Naive B cell (primary cell): ENCODE measurements at regions not wholly inside any gene's neighbourhood (a gene's known extent, or its start where the extent isn't known, plus 50 kb on each side); places are given as distances from the start of the nearest gene placed in this dataset.
"Not testable (repeated sequence)": the region's sequence is repeated elsewhere in the genome, so short reads cannot be mapped to it uniquely, and the experiment has no call there.

ENCODE experiments used
- ATAC-seq, 2 donors: fragments of 150-1000 bp; cut with Tn5 transposase; 2 replicates each; pipeline ENCODE4 v1.10.0; 2021; ENCODE audit warnings: low read depth in 2 of 2, mild to moderate bottlenecking in 2 of 2, moderate library complexity in 2 of 2
- DNase-seq: peaks from one replicate; pipeline ENCODE4 v3.0.0; 2022
- H3K27ac Mint-ChIP-seq, 6 donors: one replicate each; pipeline ENCODE4 v1.8.0; 2020 to 2022; ENCODE audit warnings: mild to moderate bottlenecking in 6 of 6, mixed read lengths in 6 of 6, moderate library complexity in 5 of 6, inconsistent platforms in 2 of 6
- H3K27me3 Mint-ChIP-seq, 3 donors: one replicate each; pipeline ENCODE4 v1.8.0; 2021 to 2022; ENCODE audit warnings: mixed read lengths in 3 of 3, mild to moderate bottlenecking in 1 of 3
- H3K36me3 Mint-ChIP-seq, 2 donors: one replicate each; pipeline ENCODE4 v1.8.0; 2020 to 2022; ENCODE audit warnings: mixed read lengths in 2 of 2, inconsistent platforms in 1 of 2, mild to moderate bottlenecking in 1 of 2
- H3K4me1 Mint-ChIP-seq, 3 donors: one replicate each; pipeline ENCODE4 v1.8.0; 2020 to 2022; ENCODE audit warnings: mixed read lengths in 3 of 3, inconsistent platforms in 1 of 3, mild to moderate bottlenecking in 1 of 3, moderate library complexity in 1 of 3
- H3K4me3 Mint-ChIP-seq, 8 donors: one replicate each; pipeline ENCODE4 v1.8.0; 2020 to 2022; ENCODE audit warnings: mild to moderate bottlenecking in 8 of 8, mixed read lengths in 8 of 8, moderate library complexity in 8 of 8, inconsistent platforms in 2 of 8
- H3K9me3 Mint-ChIP-seq, 7 donors: one replicate each; pipeline ENCODE4 v1.8.0; 2020 to 2022; ENCODE audit warnings: mixed read lengths in 7 of 7, mild to moderate bottlenecking in 5 of 7, inconsistent platforms in 2 of 7, moderate library complexity in 1 of 7

- H3K36me3 Mint-ChIP-seq, result no peaks in the 10 kb centered on the region
- ATAC-seq, result no peak
- H3K27me3 Mint-ChIP-seq, result peaks cover 0 to 19% (median 17%) of the 10 kb centered on the region in 3 donors
- DNase-seq, result no peak
- H3K27ac Mint-ChIP-seq, result no peak overlapping the region
- no peak overlapping the region for H3K4me3 Mint-ChIP-seq
- H3K4me1 Mint-ChIP-seq, result no peaks in the 10 kb centered on the region
- no peaks in the 10 kb centered on the region for H3K9me3 Mint-ChIP-seq
These were observed 285.5 kb downstream of the USP46 start for GRCh38 chr4:52373650-52374049.

- no peaks in the 10 kb centered on the region for H3K9me3 Mint-ChIP-seq
- no peak for ATAC-seq
- H3K27ac Mint-ChIP-seq, result no peak overlapping the region
These were observed 284.2 kb downstream of the USP46 start for GRCh38 chr4:52374877-52375276.

GRCh38 chr4:52376132-52376704, 282.9 kb downstream of the USP46 start:
- Mint-ChIP-seq H3K4me3 (no peak overlapping the region), H3K9me3 (no peaks in the 10 kb centered on the region), H3K4me1 (no peaks in the 10 kb centered on the region), H3K27ac (peak overlapping the region in 1 of 6 donors; percentile 7), H3K36me3 (no peaks in the 10 kb centered on the region), H3K27me3 (peaks cover 9 to 37% (median 26%) of the 10 kb centered on the region in 3 donors)
- no peak for ATAC-seq
- DNase-seq, result peak; percentile 25

More at GRCh38 chr4:52374877-52375276, 284.2 kb downstream of the USP46 start:
- DNase-seq, result no peak
- H3K27me3 Mint-ChIP-seq, result peaks cover 4 to 30% (median 25%) of the 10 kb centered on the region in 3 donors
- H3K36me3 Mint-ChIP-seq, result no peaks in the 10 kb centered on the region
- H3K4me1 Mint-ChIP-seq, result no peaks in the 10 kb centered on the region
- H3K4me3 Mint-ChIP-seq, result no peak overlapping the region

GRCh38 chr4:52377563-52377962, 281.5 kb downstream of the USP46 start:
- Mint-ChIP-seq H3K4me3 (no peak overlapping the region), H3K27ac (no peak overlapping the region), H3K9me3 (no peaks in the 10 kb centered on the region), H3K36me3 (no peaks in the 10 kb centered on the region), H3K27me3 (peaks cover 9 to 37% (median 26%) of the 10 kb centered on the region in 3 donors), H3K4me1 (no peaks in the 10 kb centered on the region)
- ATAC-seq (no peak), DNase-seq (no peak)

- H3K36me3 Mint-ChIP-seq, result no peaks in the 10 kb centered on the region
- ATAC-seq, result no peak
- no peak for DNase-seq
- no peak overlapping the region for H3K4me3 Mint-ChIP-seq
- H3K4me1 Mint-ChIP-seq, result no peaks in the 10 kb centered on the region
- H3K9me3 Mint-ChIP-seq, result peaks cover 4 to 21% (median 13%) of the 10 kb centered on the region in 7 donors
- H3K27ac Mint-ChIP-seq, result no peak overlapping the region
- H3K27me3 Mint-ChIP-seq, result no peaks in the 10 kb centered on the region
These were observed 251.6 kb downstream of the USP46 start for GRCh38 chr4:52407545-52407944.

GRCh38 chr4:52408032-52408431, 251.1 kb downstream of the USP46 start:
- DNase-seq, result no peak
- peaks cover 0 to 5% of the 10 kb centered on the region in 2 donors for H3K36me3 Mint-ChIP-seq
- H3K27ac Mint-ChIP-seq, result no peak overlapping the region
- H3K27me3 Mint-ChIP-seq, result peaks cover 0 to 4% (median 0%) of the 10 kb centered on the region in 3 donors
- H3K4me1 Mint-ChIP-seq, result no peaks in the 10 kb centered on the region
- no peak for ATAC-seq
- H3K9me3 Mint-ChIP-seq, result peaks cover 8 to 25% (median 17%) of the 10 kb centered on the region in 7 donors
- no peak overlapping the region for H3K4me3 Mint-ChIP-seq

- Mint-ChIP-seq H3K27ac (no peak overlapping the region), H3K4me3 (no peak overlapping the region), H3K36me3 (peaks cover 0 to 8% of the 10 kb centered on the region in 2 donors), H3K4me1 (no peaks in the 10 kb centered on the region), H3K9me3 (peaks cover 9 to 25% (median 17%) of the 10 kb centered on the region in 7 donors), H3K27me3 (peaks cover 0 to 8% (median 0%) of the 10 kb centered on the region in 3 donors)
- ATAC-seq, result no peak
- DNase-seq, result no peak
These were observed 250.6 kb downstream of the USP46 start for GRCh38 chr4:52408471-52408870.

- not testable (repeated sequence) for H3K27ac Mint-ChIP-seq, H3K27me3 Mint-ChIP-seq, DNase-seq, H3K4me1 Mint-ChIP-seq, H3K36me3 Mint-ChIP-seq, ATAC-seq
- H3K9me3 Mint-ChIP-seq, result peaks cover 9 to 25% (median 17%) of the 10 kb centered on the region in 7 donors
- peak overlapping the region in 1 of 8 donors; percentile 57 for H3K4me3 Mint-ChIP-seq
These were observed 249.3 kb downstream of the USP46 start for GRCh38 chr4:52409766-52410165.

GRCh38 chr4:52410971-52411370, 248.1 kb downstream of the USP46 start:
- ATAC-seq, result no peak
- H3K27me3 Mint-ChIP-seq, result peaks cover 0 to 8% (median 0%) of the 10 kb centered on the region in 3 donors
- H3K4me3 Mint-ChIP-seq, result no peak overlapping the region
- no peak overlapping the region for H3K27ac Mint-ChIP-seq
- H3K36me3 Mint-ChIP-seq, result peaks cover 0 to 8% of the 10 kb centered on the region in 2 donors
- no peak for DNase-seq
- no peaks in the 10 kb centered on the region for H3K4me1 Mint-ChIP-seq
- peaks cover 9 to 25% (median 17%) of the 10 kb centered on the region in 7 donors for H3K9me3 Mint-ChIP-seq

- no peak overlapping the region for H3K27ac Mint-ChIP-seq
- peaks cover 0 to 3% of the 10 kb centered on the region in 2 donors for H3K36me3 Mint-ChIP-seq
- ATAC-seq (no peak), DNase-seq (no peak)
- H3K4me1 Mint-ChIP-seq, result no peaks in the 10 kb centered on the region
- H3K4me3 Mint-ChIP-seq, result no peak overlapping the region
- peaks cover 0 to 9% (median 0%) of the 10 kb centered on the region in 3 donors for H3K27me3 Mint-ChIP-seq
- peaks cover 3 to 6% (median 4%) of the 10 kb centered on the region in 7 donors for H3K9me3 Mint-ChIP-seq
These were observed 238.8 kb downstream of the USP46 start for GRCh38 chr4:52420330-52420729.

- no peak overlapping the region for H3K27ac Mint-ChIP-seq
- H3K9me3 Mint-ChIP-seq, result peaks cover 3 to 7% (median 5%) of the 10 kb centered on the region in 7 donors
- H3K4me3 Mint-ChIP-seq, result no peak overlapping the region
- H3K36me3 Mint-ChIP-seq, result peaks cover 0 to 3% of the 10 kb centered on the region in 2 donors
- peaks cover 0 to 9% (median 0%) of the 10 kb centered on the region in 3 donors for H3K27me3 Mint-ChIP-seq
- DNase-seq, result no peak
- no peak for ATAC-seq
- H3K4me1 Mint-ChIP-seq, result no peaks in the 10 kb centered on the region
These were observed 237.3 kb downstream of the USP46 start for GRCh38 chr4:52421811-52422213.

GRCh38 chr4:52423967-52424366, 235.1 kb downstream of the USP46 start:
- Mint-ChIP-seq H3K27me3 (peaks cover 0 to 6% (median 0%) of the 10 kb centered on the region in 3 donors), H3K4me3 (no peak overlapping the region), H3K36me3 (peaks cover 0 to 3% of the 10 kb centered on the region in 2 donors), H3K9me3 (peaks cover under 1 to 6% (median 2%) of the 10 kb centered on the region in 7 donors), H3K4me1 (no peaks in the 10 kb centered on the region), H3K27ac (no peak overlapping the region)
- DNase-seq, result no peak
- ATAC-seq, result no peak

- ATAC-seq (no peak), DNase-seq (no peak)
- no peak overlapping the region for H3K4me3 Mint-ChIP-seq
- H3K4me1 Mint-ChIP-seq, result no peaks in the 10 kb centered on the region
- peak overlapping the region in 1 of 6 donors; percentile 38 for H3K27ac Mint-ChIP-seq
- H3K9me3 Mint-ChIP-seq, result peaks cover 0 to 6% (median under 1%) of the 10 kb centered on the region in 7 donors
- H3K27me3 Mint-ChIP-seq, result peaks cover 0 to 6% (median 0%) of the 10 kb centered on the region in 3 donors
- peaks cover 0 to 3% of the 10 kb centered on the region in 2 donors for H3K36me3 Mint-ChIP-seq
These were observed 233.3 kb downstream of the USP46 start for GRCh38 chr4:52425751-52426326.

GRCh38 chr4:52431410-52431809, 227.7 kb downstream of the USP46 start:
- Mint-ChIP-seq H3K36me3 (no peaks in the 10 kb centered on the region), H3K27me3 (peaks cover 0 to 6% (median under 1%) of the 10 kb centered on the region in 3 donors), H3K9me3 (peaks cover 0 to 3% (median 0%) of the 10 kb centered on the region in 7 donors), H3K27ac (no peak overlapping the region), H3K4me1 (no peaks in the 10 kb centered on the region), H3K4me3 (no peak overlapping the region)
- DNase-seq (no peak), ATAC-seq (no peak)
